ENCODE measurements at regions not wholly inside any gene's neighbourhood (a gene's known extent, or its start where the extent isn't known, plus 50 kb on each side); places are given as distances from the start of the nearest gene placed in this dataset.

DNA sequence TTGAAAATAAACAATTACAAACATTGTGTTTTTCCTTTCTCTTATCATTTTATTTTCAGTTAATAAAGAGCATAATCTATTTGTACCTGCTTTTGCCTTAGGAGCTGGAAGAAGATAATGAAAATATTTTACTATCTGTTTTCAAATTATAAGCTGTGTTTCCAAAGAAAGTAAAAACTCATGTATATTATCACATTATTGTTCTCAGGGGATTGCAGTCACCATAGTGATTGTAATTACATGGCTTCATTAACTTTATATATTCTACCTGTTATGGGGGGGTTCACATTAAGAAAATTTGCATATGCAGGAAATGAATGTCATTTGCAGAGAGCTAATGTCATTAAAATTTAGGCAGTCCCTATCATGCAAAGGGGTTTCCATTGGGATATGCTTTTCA lies 542.3 kb downstream of the NXPH1 start:
- no peak overlapping the region for H3K4me3 ChIP-seq (ENCODE audit: low read depth, low read length)
- no peak for TF ChIP-seq CTCF (IDR thresholded peaks at IDR 0.05; ENCODE audit: low read depth, low read length)

DNA sequence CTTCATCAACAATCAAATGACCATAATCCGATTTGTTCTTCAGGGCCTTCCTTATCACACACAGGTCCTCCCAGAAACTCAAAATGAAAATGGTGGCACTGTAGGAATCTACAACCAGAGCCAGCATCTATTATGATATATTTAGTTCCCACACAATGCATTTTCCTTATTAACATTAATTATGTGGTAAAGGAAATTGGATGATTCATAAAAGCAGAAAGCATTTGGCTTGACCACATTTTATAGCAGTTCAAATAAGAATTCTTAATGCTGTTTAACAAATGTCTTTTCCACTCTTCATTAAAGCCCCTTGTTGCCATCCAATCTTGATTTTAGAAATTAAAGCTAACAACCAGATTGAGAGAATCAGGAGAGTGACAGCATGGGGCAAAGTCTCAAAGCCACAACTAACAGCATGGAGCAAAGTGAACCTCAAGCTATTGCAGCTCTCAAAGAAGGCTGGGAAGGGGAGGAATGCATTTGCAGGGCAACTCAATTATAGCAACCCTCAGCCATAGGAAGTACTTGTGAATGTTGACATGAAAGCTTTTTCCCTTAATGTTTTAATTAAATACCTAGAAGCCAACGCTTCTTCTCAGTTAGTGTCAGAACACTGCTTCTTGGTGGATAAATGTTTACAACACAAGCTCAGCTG lies 549.1 kb downstream of the NXPH1 start:
- TF ChIP-seq CTCF (IDR thresholded peaks at IDR 0.05; ENCODE audit: low read depth, low read length) = no peak
- H3K4me3 ChIP-seq (ENCODE audit: low read depth, low read length) = no peak overlapping the region

GRCh38 chr7:8985255-8985654 lies 551.8 kb downstream of the NXPH1 start:
- no peak for TF ChIP-seq CTCF (IDR thresholded peaks at IDR 0.05; ENCODE audit: low read depth, low read length)
- H3K4me3 ChIP-seq (ENCODE audit: low read depth, low read length) = no peak overlapping the region

- TF ChIP-seq CTCF (IDR thresholded peaks at IDR 0.05; ENCODE audit: low read depth, low read length) = no peak
These were observed 554.9 kb downstream of the NXPH1 start for GRCh38 chr7:8988267-8988666.

GRCh38 chr7:8991159-8991558 lies 557.8 kb downstream of the NXPH1 start:
- no peak for TF ChIP-seq CTCF (IDR thresholded peaks at IDR 0.05; ENCODE audit: low read depth, low read length)

More at GRCh38 chr7:8988267-8988666, 554.9 kb downstream of the NXPH1 start:
- no peak overlapping the region for H3K4me3 ChIP-seq (ENCODE audit: low read depth, low read length)

DNA sequence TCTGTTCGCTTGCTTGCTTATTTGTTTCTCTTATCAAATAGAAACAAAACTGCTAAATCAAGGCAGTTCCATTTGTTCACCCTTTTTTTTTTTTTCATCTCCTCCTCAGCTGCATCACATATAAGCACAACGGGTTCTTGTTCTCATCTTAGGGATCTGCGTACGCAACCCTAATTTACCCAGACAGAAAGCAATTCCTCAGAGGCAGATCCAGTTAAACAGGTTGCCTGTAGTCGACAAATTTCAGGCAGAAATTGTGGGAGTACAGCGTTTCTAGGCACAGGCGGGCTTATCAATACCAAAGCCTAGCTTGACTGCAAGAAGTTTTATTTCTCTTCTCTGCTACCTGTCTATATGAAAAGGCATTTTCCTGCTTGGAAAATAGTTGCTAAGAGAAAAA lies 565.4 kb downstream of the NXPH1 start:
- no peak for TF ChIP-seq CTCF (IDR thresholded peaks at IDR 0.05; ENCODE audit: low read depth, low read length)
- no peak overlapping the region for H3K4me3 ChIP-seq (ENCODE audit: low read depth, low read length)

More at GRCh38 chr7:8991159-8991558, 557.8 kb downstream of the NXPH1 start:
- no peak overlapping the region for H3K4me3 ChIP-seq (ENCODE audit: low read depth, low read length)

DNA sequence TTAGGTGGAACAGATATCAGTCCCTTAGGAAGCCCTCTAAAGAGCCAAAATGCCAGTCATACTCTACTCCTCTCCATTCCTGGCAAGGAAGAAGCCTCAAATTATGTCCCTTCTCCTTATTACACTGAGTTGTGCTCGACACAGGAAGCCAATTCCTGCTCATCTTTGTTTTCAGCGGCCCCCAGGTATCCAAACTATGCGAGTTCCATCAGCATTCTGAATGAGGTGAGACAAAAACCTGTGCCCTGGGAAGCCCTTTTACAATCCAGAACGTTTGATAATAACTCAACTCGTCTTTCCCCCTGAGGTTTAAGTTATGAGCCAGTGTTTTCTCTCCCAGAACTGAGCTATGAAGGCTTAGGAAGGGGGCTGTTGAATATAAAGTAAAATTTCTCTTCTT lies 580.5 kb downstream of the NXPH1 start:
- H3K4me3 ChIP-seq (ENCODE audit: low read depth, low read length) = no peak overlapping the region
- no peak for TF ChIP-seq CTCF (IDR thresholded peaks at IDR 0.05; ENCODE audit: low read depth, low read length)
